ENCODE measurements at regions not wholly inside any gene's neighbourhood (a gene's known extent, or its start where the extent isn't known, plus 50 kb on each side); places are given as distances from the start of the nearest gene placed in this dataset.

DNA sequence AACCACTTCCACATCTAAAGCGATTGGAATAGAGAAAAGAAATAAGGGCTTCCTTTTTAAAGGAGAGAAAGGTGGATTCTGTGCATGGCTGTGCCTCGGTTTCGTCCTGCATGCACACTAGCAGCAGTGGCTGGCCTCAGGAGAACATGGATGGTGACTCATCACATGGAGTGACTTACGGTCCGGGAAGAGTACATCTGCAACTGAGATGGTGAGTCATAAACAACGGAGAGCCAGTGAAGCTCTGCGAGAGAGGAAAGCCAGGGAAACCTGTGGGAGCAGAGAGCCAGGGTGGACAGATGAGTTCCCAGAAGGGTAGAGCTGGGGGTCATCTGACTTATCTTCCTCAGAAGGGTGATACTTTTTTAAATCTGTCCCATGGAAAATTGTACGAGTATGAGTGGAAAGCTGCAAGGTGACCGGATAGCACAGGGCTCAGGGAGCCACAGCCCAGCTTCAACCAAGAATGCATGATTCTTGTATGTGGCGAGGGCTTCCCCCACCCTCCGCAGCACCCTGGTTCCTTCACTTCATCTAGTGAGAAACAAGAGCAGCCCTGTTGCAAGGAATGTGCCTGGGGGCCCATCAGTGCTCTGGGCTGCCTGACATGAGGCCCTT, 259.1 kb downstream of the KLF6 start:
- DNase-seq (ENCODE audit: low read depth in 2 of 3, low spot score in 2 of 3) = no peak

DNA sequence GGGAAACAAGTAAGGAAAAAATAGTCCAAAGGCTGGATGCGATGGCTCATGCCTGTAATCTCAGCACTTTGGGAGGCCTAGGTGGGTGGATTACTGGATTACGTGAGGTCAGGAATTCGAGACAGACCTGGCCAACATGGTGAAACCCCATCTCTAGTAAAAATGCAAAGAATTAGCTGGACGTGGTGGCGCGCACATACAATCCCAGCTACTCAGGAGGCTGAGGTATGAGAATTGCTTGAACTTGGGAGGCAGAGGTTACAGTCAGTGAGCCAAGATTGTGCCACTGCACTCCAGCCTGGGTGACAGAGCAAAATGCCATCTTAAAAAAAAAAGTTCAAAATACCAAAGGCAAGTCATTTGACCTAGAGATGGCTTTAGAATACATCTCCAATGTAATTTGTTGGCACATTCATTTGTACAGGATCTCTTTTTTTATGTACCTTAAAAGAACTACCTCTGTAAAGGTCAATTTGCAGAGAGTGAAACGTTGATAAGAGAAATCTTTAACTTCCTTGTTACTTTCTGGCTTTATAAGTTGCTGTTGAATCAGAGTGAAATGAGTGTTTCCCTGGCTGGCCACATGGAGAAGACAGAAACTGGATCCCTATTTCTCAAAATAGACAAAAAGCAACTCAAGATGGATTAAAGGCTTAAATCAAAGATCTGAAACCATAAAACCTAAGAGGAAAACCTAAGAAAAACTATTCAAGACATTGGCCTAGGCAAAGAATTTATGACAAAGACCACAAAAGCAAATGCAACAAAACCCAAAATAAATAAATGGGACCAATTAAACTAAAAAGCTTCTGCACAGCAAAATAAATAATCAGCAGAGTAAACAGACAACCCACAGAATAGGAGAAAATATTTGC, 260.7 kb downstream of the KLF6 start:
- no peak for DNase-seq (ENCODE audit: low read depth in 2 of 3, low spot score in 2 of 3)

DNA sequence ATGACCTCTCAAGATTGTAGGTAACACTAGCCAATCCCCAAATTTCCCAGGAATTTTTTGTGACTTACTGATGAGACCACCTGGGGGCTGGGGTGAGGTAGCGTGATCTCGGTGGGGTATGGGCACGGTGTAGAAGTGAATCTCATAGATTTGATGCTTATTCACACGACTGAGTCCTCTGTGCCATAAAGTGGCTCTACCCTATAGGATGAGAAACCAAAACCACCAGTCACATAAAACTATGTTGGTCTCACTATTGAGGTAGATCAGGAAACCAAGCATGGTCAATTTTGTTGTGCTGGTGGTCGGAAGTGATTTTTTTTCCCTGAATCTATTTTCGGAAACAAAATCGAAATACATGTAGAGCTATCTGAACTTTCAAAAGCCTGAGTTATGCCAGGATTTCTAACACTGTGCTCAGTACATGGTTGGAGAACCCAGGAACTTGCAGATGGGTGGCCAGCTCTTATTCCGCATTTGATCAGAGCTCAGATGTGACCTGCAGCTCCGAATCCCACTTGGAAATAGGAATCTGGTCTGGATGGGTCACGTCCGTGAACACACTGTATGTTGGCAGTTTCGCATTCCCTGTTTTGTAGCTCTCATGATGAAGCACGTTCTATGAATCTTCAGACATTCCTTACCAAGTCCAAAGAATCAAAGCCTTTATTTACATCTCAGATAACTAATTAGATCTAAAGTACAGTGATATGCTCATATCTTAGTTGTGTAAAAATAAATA, 261.5 kb downstream of the KLF6 start:
- DNase-seq (ENCODE audit: low read depth in 2 of 3, low spot score in 2 of 3) = no peak

DNA sequence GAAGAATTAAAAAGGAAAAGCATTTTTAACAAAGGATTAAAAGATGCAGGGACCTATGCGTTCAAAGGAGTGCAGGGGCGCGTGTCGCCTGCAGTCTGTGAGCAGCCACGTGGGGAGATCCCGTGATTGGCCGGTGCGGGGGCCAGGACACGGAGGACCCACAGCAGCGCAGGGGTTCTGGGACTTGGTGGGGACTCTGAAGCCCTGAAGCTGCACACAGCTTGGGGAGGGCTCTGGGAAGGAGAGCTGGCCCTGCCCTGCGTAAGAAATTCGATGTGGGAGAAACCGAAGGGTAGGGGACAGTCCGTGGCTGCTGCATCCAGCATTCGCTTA, 268.1 kb downstream of the KLF6 start:
- DNase-seq (ENCODE audit: low read depth in 2 of 3, low spot score in 2 of 3) = no peak

DNA sequence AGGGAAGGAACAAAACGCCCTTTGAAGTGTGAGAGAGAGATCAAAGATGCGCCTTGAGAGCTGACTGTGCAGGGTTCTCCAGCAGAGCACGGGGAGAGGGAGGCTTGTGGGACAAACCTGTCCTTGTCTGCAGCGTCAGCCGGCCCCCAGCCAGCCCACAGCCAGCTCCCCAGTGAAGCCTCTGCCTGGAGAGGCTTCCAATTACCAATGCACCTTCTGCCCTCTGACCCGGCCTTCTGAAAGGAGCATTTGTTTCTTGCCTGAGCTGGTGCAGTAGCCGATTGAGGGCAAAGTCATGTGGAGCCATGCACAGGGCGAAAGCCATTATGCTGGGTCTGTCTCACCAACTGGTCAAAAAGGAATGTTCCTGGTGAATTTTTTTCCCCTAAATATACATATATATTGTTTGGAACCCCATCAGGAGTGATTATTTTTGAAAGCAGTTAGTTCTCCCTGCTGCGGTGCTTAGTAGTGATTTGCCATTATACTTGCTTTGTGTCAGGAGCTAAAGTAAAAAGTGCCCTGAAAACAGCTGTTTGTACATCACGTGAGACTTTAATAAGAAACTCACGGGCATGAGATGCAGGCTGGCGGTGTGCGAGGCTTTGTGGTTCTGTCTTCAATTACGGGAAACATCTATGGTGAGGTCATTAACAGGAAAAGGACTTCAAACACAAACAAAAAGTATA, 268.6 kb downstream of the KLF6 start:
- no peak for DNase-seq (ENCODE audit: low read depth in 2 of 3, low spot score in 2 of 3)

DNA sequence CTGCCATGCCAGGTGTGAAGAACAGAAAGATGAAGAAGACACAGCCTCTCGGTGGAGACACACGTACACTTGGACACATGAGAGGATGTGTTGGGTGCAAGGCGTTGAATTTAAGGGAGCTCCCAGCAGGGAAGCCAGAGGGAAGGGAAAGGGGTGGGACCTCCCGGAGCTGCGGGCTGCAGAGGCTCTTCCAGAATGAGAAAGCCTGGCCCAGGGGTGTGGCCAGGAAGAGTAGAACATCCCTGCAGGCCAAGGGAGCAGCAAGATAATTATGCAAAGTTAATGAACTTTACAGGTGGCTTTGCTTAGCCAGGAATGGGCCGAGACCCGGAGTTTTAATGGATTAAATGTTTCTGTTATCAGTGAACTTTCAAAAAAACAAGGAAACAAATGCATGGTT, 270.3 kb downstream of the KLF6 start:
- DNase-seq (ENCODE audit: low read depth in 2 of 3, low spot score in 2 of 3) = no peak

DNA sequence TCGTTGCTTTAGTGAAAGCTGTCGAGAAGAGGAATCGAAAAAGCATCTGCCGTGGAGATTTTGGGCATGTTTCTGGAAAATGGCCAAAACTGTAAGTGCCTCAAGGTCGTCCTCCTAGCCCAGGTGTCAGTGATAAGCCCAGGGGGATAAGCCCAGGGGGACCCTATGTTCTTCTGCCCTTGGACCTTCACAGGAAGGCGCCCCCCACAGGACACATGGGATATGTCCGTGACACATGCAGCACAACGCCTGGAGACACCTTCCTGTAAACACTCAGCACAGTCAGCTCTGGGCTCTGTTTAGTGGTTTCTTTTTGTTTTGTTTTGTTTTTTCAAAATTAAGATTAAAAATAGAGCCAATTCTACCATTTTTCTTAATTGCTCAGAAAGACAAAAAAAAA, 272.7 kb downstream of the KLF6 start:
- DNase-seq (ENCODE audit: low read depth in 2 of 3, low spot score in 2 of 3) = no peak

DNA sequence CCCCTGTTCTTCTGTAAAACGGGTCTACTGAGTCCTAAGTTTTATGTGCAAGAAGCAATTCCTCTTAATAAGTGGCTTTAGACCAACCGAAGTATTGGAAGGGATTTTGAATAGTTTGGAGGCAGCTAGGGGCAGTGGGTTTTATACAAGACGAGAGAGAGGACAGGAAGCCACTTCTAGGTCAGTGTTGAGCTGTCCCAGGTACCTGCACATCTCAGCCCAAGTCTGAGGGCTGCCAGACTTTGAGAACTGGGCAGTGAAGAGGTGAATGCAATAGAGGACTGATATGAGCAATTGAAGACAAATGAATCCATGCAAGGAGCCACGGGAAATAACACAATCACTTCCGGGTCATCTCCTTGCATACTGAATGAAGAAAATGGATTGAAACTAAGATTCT, 273.5 kb downstream of the KLF6 start:
- DNase-seq (ENCODE audit: low read depth in 2 of 3, low spot score in 2 of 3) = no peak

DNA sequence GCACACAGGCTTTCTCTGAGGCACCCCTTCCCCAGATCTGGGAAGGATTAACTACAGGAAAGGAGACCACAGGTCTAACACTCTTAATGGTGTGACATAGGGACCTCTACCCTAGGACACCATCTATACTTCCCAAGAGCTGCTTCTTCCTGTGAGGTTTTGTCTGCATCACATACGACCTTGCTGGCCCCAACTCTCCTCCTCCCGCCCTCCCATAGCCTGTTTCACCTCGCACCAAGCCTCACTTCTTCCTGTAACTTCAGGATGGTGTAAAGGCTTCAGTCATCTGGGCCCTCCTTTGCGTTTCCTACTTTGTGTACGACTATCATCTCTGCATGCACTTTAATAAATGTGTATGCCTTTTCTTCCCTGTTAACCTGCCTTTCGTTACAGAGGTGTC, 274.3 kb downstream of the KLF6 start:
- DNase-seq (ENCODE audit: low read depth in 2 of 3, low spot score in 2 of 3) = no peak

DNA sequence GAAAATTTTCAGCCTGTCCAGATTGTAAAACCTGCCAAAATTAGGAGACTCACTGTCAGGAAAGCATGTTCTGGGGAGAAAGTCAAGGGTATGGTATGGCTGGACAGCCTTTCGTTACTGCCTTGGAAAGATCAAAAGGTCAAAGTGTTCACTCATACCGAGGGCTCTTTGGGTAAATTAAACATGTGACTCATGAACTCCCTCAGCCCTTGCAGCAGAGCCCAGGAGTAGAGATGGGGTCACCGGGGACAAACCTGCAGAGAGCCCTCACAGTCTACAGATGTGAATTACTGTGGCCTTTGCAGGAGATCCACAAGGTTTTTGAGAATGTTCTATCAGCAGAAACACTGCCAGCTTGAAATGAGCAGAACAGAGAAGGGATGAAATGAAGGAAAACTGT, 275.7 kb downstream of the KLF6 start:
- DNase-seq (ENCODE audit: low read depth in 2 of 3, low spot score in 2 of 3) = no peak

DNA sequence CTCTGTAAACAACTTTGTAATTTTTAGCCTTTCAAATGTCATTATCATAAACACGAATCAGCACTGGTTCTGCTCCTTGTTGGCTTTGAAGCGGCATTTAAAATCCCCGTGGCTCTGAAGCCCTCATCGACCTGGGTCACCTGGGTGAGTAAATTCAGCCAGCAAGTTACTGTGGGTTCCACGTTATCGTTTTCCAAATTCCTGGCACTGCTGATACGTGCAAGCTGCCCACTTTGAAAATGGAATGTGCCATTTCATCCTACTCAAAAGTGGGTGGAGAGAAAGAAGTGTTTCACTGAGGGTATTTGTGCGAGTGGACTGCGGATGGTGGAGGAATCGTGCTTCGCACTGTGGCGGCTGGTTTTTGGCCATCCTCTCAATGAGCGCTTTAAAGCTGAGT, 281.7 kb downstream of the KLF6 start:
- DNase-seq (ENCODE audit: low read depth in 2 of 3, low spot score in 2 of 3) = no peak

DNA sequence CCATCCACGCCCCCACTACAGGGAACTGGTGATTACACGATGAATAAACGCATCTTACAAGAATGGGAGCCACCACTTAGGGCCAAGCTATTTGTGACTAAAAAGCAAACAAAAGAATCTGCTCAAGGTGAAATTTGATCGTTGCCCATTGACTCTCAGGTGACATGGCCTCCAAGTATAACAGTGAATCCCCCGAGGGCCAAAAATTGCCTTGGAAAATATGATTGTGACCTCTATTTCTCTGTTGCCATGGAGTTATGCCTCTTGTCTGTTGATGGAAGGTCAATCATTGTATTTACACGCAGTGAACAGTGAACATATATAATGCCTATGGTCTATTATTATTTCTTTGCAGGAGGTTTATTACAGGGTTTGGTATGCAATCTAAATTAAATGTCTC, 282.3 kb downstream of the KLF6 start:
- DNase-seq (ENCODE audit: low read depth in 2 of 3, low spot score in 2 of 3) = no peak

DNA sequence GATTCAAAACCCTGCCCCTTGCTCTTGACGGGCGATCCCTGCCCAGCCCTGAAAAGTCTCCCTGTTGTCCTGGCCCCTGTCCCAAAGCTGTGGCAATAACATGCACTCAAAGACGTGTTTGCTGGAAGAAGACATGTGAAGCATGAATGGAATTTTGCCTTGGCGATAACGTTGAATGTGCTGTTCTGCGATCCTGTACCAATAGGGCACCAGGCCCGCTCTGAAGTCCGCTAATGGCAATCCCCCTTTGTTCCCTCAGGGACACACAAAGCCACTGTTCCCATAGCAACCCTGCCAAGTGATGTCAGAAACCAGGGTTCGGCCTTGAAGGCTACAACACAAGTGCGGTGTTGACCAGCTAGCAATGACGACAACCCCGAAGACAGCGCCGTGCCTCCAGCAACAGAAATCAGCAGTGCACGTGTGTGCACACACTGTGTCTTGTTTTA, 284.6 kb downstream of the KLF6 start:
- DNase-seq (ENCODE audit: low read depth in 2 of 3, low spot score in 2 of 3) = no peak

DNA sequence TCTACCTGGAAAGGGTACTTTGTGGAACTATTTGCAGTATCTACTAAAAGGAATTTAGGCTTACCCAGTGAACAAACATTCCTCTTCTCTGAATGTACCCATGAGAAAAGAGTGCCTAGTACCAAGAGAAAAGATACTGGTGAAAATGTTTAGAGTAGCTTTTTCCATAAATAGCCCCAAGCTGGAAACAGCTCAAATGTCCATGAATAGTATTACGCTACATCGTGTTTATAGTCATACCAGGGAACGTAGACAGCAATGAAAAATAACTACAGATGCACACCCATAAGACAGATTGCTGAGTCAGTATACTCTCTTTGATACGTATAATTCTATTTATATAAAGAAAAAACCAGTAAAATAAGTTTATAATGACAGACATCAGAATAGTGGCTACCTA, 285.9 kb downstream of the KLF6 start:
- DNase-seq (ENCODE audit: low read depth in 2 of 3, low spot score in 2 of 3) = no peak

DNA sequence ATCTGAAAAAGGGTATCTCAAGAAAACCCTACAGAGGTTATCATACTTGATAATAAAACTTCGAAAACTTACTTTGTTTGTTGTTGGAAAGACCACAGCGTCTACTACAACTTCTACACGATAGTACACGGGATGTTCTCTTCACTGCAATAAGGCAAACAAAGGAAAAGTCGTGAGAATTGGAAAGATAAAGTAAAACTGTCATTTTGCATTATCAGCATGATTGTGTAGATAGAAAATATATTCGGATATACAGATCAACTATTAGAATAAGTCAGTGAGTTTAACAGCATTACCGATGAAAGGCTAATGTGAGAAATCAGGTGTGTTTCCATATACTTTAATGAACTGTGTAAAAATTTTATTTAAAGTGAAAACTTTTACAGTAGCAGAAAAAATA, 287.4 kb downstream of the KLF6 start:
- DNase-seq (ENCODE audit: low read depth in 2 of 3, low spot score in 2 of 3) = no peak

DNA sequence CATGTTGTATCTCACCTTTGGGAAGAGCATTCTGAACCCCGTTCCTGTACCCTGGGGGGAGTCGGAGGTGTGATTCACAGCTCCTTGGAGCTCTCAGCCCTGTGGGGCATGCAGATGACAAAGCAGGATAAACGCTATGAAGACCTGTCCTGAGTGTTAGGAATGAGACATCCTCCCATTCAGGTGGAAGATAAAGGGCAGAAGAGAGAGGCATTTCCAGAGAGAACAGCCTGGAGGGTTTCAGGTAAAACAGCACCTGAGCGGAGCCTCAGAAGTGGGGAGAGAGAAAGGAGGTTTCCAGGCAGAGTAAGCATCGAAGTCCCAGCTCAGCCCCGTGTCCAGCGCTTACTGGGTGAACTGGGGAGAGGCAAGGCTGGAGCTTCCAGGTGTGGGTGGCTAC, 288.9 kb downstream of the KLF6 start:
- no peak for DNase-seq (ENCODE audit: low read depth in 2 of 3, low spot score in 2 of 3)

DNA sequence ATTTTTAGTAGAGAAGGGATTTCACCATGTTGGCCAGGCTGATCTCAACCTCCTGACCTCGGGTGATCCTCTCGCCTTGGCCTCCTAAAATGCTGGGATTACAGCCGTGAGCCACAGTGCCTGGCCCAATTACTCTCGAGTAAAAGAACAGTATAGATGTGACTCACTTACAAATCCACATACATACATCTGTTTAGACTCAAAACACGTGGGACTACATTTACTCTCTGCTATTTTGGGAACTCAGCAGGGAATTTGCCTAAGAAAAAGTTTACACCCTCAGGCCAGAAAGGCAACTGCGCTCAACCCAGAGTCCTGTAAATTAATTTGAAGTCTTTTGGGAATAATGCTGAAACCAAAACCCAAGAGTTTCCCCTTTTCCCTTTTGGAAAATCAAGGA, 289.7 kb downstream of the KLF6 start:
- DNase-seq (ENCODE audit: low read depth in 2 of 3, low spot score in 2 of 3) = no peak

DNA sequence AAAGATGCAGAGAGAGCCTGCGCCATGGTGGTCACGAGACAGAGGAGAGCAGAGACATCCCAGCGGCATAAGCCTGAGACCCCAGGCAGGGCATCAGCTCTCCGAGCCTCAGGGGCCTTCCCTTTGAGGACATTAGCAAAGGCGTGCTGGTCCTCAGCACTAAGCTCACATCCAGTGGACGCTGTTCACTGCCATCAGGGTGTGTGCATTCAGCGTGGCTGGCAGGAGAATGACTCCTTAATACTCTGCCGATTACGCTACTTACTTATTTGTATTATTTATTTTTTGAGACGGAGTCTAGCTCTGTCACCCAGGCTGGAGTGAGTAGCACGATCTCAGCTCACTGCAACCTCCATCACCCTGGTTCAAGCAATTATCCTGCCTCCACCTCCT, 290.2 kb downstream of the KLF6 start:
- no peak for DNase-seq (ENCODE audit: low read depth in 2 of 3, low spot score in 2 of 3)

DNA sequence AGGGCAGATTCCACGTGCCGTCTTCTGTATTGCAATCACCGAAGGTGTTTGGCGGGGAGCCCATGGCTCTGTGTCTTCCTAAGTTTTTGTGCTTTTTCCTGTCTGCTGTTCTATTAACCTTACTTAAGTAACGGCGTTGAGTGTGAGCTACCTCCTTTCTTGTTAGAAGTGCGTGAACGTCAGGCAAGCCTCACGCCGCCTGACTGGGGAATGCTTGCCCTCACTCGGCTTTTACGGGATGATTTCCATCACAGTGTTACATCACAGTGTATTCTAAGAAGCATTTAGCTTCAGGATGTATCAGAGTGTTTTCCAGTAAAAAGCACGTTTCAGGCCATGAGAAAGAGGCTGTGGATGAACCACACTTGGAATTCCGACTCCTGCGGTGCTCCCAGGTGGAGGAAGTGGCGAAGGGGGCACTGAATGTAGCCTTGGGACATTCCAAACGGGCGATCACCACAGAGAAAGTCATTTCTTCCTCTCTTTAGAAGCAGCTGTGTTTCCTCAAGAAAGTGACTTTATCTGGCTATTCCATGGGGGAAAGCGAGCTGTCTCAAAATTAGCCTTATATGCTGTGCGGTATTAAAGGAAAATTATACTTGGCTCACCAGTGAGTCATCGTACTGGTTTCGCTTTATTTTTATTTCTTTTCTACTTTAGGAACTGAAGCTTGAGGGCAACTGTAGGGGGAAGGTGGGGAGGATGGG, 290.7 kb downstream of the KLF6 start:
- no peak for DNase-seq (ENCODE audit: low read depth in 2 of 3, low spot score in 2 of 3)

DNA sequence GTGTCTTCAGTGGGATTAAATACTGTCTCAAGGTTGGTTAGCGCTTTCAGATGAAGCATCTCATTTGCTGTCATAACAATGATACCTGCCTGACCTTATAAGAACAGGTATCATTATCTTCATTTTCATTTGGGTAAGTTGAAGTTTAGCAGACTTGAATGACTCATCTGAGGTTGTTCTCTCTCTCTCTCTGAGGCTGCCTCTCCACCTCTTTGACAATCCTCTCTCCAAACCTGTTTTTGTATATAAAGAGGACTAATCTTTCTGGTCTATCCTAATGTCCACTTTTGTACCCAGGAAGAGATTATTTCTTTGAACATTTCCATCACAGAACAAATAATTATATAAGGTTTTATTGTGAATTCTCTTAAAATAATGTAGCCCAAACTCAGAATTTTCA, 291.4 kb downstream of the KLF6 start:
- no peak for DNase-seq (ENCODE audit: low read depth in 2 of 3, low spot score in 2 of 3)

DNA sequence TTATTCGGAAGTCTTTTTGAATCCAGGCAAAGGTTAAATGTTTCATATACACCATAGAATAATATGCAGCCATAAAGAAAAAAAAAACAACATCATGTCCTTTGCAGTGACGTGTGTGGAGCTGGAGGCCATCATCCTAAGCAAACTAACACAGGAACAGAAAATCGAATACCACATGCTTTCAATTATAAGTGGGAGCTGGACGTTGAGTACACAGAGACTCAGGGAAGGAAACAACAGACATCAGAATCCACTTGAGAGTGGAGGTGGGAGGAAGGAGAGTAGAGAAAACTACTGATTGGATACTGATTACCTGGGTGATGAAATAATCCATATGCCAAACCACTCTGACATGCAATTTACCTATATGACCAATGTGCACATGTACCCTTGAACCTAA, 293.4 kb downstream of the KLF6 start:
- no peak for DNase-seq (ENCODE audit: low read depth in 2 of 3, low spot score in 2 of 3)

Measured in activated CD8-positive, alpha-beta memory T cell treated with anti-CD3 and anti-CD28 coated beads for 48 hours (primary cell).